ENCODE measurements at regions not wholly inside any gene's neighbourhood (a gene's known extent, or its start where the extent isn't known, plus 50 kb on each side); places are given as distances from the start of the nearest gene placed in this dataset.

- Histone ChIP-seq H3K9ac (ENCODE audit: low read length) (no peak overlapping the region), H3K79me2 (ENCODE audit: insufficient read depth, low read length) (no peaks in the 10 kb centered on the region), H3K36me3 (ENCODE audit: low read length) (no peaks in the 10 kb centered on the region), H3K27me3 (ENCODE audit: low read length) (no peaks in the 10 kb centered on the region), H4K20me1 (ENCODE audit: low read depth, low read length) (no peaks in the 10 kb centered on the region), H2AFZ (ENCODE audit: low read depth, low read length, severe bottlenecking) (no peak overlapping the region), H3F3A (ENCODE audit: insufficient read depth) (no peaks in the 10 kb centered on the region), H3K9me2 (replicated peaks; ENCODE audit: insufficient read depth, low read length) (no peaks in the 10 kb centered on the region), H3K4me3 (ENCODE audit: insufficient read depth, low read length, poor library complexity, severe bottlenecking) (no peak overlapping the region), H3K4me2 (ENCODE audit: low read depth, low read length, poor library complexity, severe bottlenecking) (no peak overlapping the region), H3K9me3 (ENCODE audit: insufficient read depth, low read length) (no peaks in the 10 kb centered on the region), H3K27ac (ENCODE audit: low read depth, low read length) (no peak overlapping the region)
- no peak for TF ChIP-seq EZH2phosphoT487 (conservative IDR thresholded peaks at IDR 0.05; ENCODE audit: low read length)
- no peak for TF ChIP-seq CTCF (IDR thresholded peaks at IDR 0.05; ENCODE audit: insufficient read depth, low read length, poor library complexity, severe bottlenecking)
These were observed 460.0 kb downstream of the NTRK2 start for GRCh38 chr9:85129514-85129913.

- Histone ChIP-seq H3K9ac (ENCODE audit: low read length) (no peak overlapping the region), H3K4me2 (ENCODE audit: low read depth, low read length, poor library complexity, severe bottlenecking) (no peak overlapping the region), H3K9me2 (replicated peaks; ENCODE audit: insufficient read depth, low read length) (no peaks in the 10 kb centered on the region), H3K4me3 (ENCODE audit: insufficient read depth, low read length, poor library complexity, severe bottlenecking) (no peak overlapping the region), H3K36me3 (ENCODE audit: low read length) (no peaks in the 10 kb centered on the region), H3K27me3 (ENCODE audit: low read length) (no peaks in the 10 kb centered on the region), H4K20me1 (ENCODE audit: low read depth, low read length) (no peaks in the 10 kb centered on the region), H3K79me2 (ENCODE audit: insufficient read depth, low read length) (no peaks in the 10 kb centered on the region), H3K27ac (ENCODE audit: low read depth, low read length) (no peak overlapping the region), H2AFZ (ENCODE audit: low read depth, low read length, severe bottlenecking) (no peak overlapping the region), H3F3A (ENCODE audit: insufficient read depth) (no peaks in the 10 kb centered on the region), H3K9me3 (ENCODE audit: insufficient read depth, low read length) (no peaks in the 10 kb centered on the region)
- TF ChIP-seq EZH2phosphoT487 (conservative IDR thresholded peaks at IDR 0.05; ENCODE audit: low read length) (no peak), CTCF (IDR thresholded peaks at IDR 0.05; ENCODE audit: insufficient read depth, low read length, poor library complexity, severe bottlenecking) (no peak)
These were observed 449.6 kb downstream of the NTRK2 start for GRCh38 chr9:85118990-85119755.

- no peak for TF ChIP-seq CTCF (IDR thresholded peaks at IDR 0.05; ENCODE audit: insufficient read depth, low read length, poor library complexity, severe bottlenecking)
- TF ChIP-seq EZH2phosphoT487 (conservative IDR thresholded peaks at IDR 0.05; ENCODE audit: low read length): no peak
- Histone ChIP-seq H3K27ac (ENCODE audit: low read depth, low read length) (no peak overlapping the region), H3K9me2 (replicated peaks; ENCODE audit: insufficient read depth, low read length) (no peaks in the 10 kb centered on the region), H3K4me2 (ENCODE audit: low read depth, low read length, poor library complexity, severe bottlenecking) (no peak overlapping the region), H2AFZ (ENCODE audit: low read depth, low read length, severe bottlenecking) (no peak overlapping the region), H4K20me1 (ENCODE audit: low read depth, low read length) (no peaks in the 10 kb centered on the region), H3K79me2 (ENCODE audit: insufficient read depth, low read length) (no peaks in the 10 kb centered on the region), H3K36me3 (ENCODE audit: low read length) (no peaks in the 10 kb centered on the region), H3F3A (ENCODE audit: insufficient read depth) (no peaks in the 10 kb centered on the region), H3K9ac (ENCODE audit: low read length) (no peak overlapping the region), H3K9me3 (ENCODE audit: insufficient read depth, low read length) (no peaks in the 10 kb centered on the region), H3K27me3 (ENCODE audit: low read length) (no peaks in the 10 kb centered on the region), H3K4me3 (ENCODE audit: insufficient read depth, low read length, poor library complexity, severe bottlenecking) (no peak overlapping the region)
These were observed 448.3 kb downstream of the NTRK2 start for GRCh38 chr9:85117831-85118230.
